ENCODE measurements at regions not wholly inside any gene's neighbourhood (a gene's known extent, or its start where the extent isn't known, plus 50 kb on each side); places are given as distances from the start of the nearest gene placed in this dataset.

GRCh38 chr15:62793752-62794144 is 248.8 kb upstream of the TPM1 start:
- 72 to 73% methylated on average over 5 of the region's 5 CpGs for WGBS, 2 donors
- TF ChIP-seq POLR2A (IDR thresholded peaks at IDR 0.05) (no peak), CTCF (IDR thresholded peaks at IDR 0.05) (no peak)
- Histone ChIP-seq H3K27me3 (no peaks in the 10 kb centered on the region), H3K36me3 (replicated peaks in 1 of 2; ENCODE audit: insufficient read depth in 1 of 2, low read depth in 2 of 2) (no peaks in the 10 kb centered on the region), H3K4me3 (no peak overlapping the region), H3K27ac (peak overlapping the region in 3 of 4 donors; percentile 51 to 83 (median 74)), H3K9me3 (no peaks in the 10 kb centered on the region), H3K4me1 (peaks cover 24% of the 10 kb centered on the region)
- intact Hi-C loops (cut with DNase I), result no loop called here
- no peak for ATAC-seq
- DNase-seq, result no peak

DNA sequence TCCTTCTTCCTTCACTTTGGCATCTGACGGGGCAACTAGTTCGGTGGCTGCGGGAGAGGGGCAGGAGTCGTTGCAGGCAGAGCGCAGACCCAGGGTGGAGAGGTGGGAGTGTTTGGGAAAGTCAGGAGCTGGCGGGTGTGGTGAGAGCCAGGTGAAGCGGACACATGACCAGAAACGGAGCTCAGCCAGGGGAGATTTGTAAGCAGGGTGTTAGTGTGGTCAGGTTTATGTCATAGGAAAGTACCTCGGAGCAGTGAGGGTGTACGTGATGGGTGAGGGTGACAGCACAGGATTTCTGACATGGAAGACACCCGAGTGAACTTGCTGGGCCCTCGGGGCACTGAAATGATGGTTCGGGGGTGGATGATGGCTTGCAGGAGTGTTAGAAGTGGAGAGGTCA is 247.4 kb upstream of the TPM1 start:
- Histone ChIP-seq H3K27me3 (no peaks in the 10 kb centered on the region), H3K4me1 (peaks cover 37% of the 10 kb centered on the region), H3K9me3 (no peaks in the 10 kb centered on the region), H3K27ac (peak overlapping the region in 1 of 4 donors; percentile 74), H3K4me3 (no peak overlapping the region), H3K36me3 (replicated peaks in 1 of 2; ENCODE audit: insufficient read depth in 1 of 2, low read depth in 2 of 2) (no peaks in the 10 kb centered on the region)
- no peak for ATAC-seq
- intact Hi-C loops (cut with DNase I), result no loop called here
- 72 to 77% methylated on average over 13 of the region's 13 CpGs for WGBS, 2 donors
- DNase-seq, result no peak
- TF ChIP-seq POLR2A (IDR thresholded peaks at IDR 0.05) (no peak), CTCF (IDR thresholded peaks at IDR 0.05) (no peak)

DNA sequence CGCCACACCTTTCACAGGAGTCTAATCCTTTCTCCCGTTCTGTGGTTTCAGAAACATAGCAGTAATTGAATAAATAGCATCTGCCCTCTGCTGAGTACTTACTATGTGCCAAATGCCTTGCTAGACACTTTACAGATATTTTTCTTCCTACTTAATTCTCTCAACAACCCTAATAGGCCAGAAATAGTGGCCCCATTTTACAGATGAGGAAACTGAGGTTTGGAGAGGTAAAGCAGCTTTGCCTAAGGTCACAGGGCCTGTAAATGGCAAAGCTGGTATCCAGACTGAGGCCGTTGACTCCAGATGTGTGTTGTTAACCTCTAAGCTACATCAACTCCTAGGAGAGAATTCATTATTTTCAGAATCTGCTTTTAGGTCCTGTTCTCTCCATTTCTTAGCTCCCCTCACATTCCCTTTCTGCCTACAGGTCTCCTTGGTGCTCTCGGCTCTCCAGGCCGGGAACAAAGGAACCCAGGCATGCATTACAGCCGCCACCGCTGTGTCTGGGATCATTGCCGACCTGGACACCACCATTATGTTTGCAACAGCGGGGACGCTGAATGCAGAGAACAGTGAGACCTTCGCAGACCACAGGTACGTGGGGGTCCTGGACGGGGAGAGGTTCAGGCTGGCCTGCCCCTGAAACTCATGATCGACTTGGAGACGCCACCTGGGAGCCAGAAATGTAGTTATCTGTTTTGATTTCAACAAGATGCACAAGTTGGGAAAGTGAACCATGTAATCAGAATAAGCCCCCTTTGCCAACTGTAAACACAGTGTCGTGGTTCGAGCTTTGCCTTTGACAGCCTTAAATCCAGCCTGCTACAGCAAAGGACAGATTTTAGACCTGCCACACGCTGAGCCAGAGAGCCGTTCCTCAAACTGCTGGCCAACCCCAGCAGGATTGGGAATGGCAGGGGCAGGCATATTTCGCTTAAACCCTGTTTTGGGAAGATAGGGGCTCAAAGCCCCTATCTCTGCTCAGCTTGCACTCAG is 246.5 kb upstream of the TPM1 start:
- WGBS, 2 donors, result 91 to 94% methylated on average over 20 of the region's 20 CpGs
- intact Hi-C loops (cut with DNase I), result no loop called here
- no peaks in the 10 kb centered on the region for H3K27me3 ChIP-seq
- ATAC-seq (no peak), DNase-seq (no peak)
- no peaks in the 10 kb centered on the region for H3K36me3 ChIP-seq (replicated peaks in 1 of 2; ENCODE audit: insufficient read depth in 1 of 2, low read depth in 2 of 2)
- H3K4me1 ChIP-seq, result peaks cover 38% of the 10 kb centered on the region
- TF ChIP-seq POLR2A (IDR thresholded peaks at IDR 0.05) (no peak), CTCF (IDR thresholded peaks at IDR 0.05) (no peak)
- no peaks in the 10 kb centered on the region for H3K9me3 ChIP-seq
- H3K4me3 ChIP-seq, result no peak overlapping the region
- H3K27ac ChIP-seq, result no peak overlapping the region

- no peak for TF ChIP-seq CTCF (IDR thresholded peaks at IDR 0.05)
- no peak for TF ChIP-seq POLR2A (IDR thresholded peaks at IDR 0.05)
- H3K4me1 ChIP-seq, result peaks cover 38% of the 10 kb centered on the region
- no peak overlapping the region for H3K4me3 ChIP-seq
- no peak overlapping the region for H3K27ac ChIP-seq
- no peaks in the 10 kb centered on the region for H3K27me3 ChIP-seq
- 92 to 99% methylated on average over 11 to 15 of the region's 15 CpGs for WGBS, 2 donors
- no peaks in the 10 kb centered on the region for H3K9me3 ChIP-seq
- no peak for ATAC-seq
- DNase-seq, result no peak
- H3K36me3 ChIP-seq (replicated peaks in 1 of 2; ENCODE audit: insufficient read depth in 1 of 2, low read depth in 2 of 2), result no peaks in the 10 kb centered on the region
- intact Hi-C loops (cut with DNase I), result no loop called here
These were observed 245.4 kb upstream of the TPM1 start for GRCh38 chr15:62797171-62797570.

Data from body of pancreas (tissue), 4 donors.